Activated T-cell treated with anti-CD3 and anti-CD28 coated beads, Interleukin-2, amount 50 U/mL, for 48 hours (primary cell): ENCODE measurements at regions not wholly inside any gene's neighbourhood (a gene's known extent, or its start where the extent isn't known, plus 50 kb on each side); places are given as distances from the start of the nearest gene placed in this dataset.

Experiments
- DNase-seq, 2 experiments: peaks; one replicate each; pipeline ENCODE4 v3.0.0-alpha.2; 2020

- no peak for DNase-seq
These were observed 140.2 kb upstream of the PPP2R2D start for GRCh38 chr10:131760416-131761166.

DNA sequence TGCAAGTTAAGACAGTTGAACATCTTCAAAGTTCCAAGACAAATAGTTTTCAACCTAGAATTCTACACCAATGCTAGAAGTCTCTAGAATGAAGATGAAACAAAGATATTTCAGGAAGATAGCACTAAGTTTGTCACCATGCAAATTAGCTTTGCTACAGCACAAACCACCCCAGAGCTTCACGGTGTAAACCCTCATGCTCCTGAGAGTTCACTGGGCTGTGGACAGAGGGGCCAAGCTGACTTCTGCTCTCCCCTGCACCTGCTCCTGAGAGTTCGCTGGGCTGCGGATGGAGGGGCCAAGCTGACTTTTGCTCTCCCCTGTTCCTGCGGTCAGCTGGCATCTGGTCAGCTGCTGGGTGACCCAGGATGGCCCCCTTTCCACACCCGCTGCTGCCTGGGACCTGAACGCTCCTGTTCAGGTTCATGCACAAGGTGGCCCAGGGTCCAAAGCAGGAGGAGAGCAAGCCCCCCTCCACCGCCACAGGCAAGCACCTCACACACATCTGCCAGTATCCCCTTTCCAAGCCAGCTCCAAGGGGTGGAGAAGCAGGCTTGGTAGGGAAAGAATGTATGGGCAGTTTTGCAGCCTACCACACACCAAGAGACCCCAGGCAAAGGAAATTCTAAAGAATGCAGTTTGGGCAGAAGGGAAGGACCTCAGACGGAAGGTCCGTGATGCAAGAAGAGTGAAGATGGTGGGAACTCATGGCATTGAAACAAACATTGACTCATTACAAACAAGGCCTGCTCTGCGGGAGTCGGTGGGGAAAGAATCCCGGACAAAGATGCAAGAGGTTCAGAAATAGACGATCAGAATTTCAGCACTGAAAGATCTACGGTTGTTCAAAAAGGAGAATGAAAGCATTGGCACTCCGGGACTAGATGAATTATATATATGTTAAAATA, 137.8 kb upstream of the PPP2R2D start:
- DNase-seq, result no peak

GRCh38 chr10:131764929-131765328, 135.9 kb upstream of the PPP2R2D start:
- no peak for DNase-seq

DNA sequence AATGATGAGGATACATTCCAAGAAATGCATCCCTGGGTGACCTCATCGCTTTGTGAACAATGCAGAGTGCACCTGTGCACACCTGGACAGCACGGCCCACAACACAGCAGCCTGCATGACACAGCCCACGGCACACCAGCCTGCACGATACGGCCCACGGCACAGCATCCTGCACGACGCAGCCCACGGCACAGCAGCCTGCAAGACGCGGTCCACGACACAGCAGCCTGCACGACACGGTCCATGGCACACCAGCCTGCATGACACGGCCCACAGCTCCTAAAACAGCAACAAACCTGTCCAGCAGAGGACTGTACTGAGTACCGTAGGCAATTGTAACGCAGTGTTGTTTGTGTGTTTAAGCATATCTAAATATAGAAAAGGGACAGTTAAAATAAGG, 134.7 kb upstream of the PPP2R2D start:
- no peak for DNase-seq

DNA sequence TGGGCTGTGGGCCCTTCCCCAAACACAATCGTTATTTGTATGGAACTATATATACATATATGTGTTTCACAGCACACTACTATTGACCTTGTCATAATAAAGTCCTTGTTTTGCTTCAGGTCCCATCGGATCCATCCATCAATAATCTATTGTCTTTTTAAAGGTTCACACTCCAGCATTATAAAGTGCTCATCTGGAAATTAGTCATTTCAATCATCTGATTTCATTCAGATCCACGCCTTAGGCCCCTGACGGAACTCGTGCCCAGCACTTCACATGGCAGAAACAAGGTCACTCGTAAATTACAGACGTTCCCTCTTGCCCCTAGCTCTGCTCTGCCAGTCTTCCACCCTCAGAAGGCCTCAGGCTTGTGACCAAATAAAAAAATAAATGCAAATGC, 133.1 kb upstream of the PPP2R2D start:
- DNase-seq, result no peak

DNA sequence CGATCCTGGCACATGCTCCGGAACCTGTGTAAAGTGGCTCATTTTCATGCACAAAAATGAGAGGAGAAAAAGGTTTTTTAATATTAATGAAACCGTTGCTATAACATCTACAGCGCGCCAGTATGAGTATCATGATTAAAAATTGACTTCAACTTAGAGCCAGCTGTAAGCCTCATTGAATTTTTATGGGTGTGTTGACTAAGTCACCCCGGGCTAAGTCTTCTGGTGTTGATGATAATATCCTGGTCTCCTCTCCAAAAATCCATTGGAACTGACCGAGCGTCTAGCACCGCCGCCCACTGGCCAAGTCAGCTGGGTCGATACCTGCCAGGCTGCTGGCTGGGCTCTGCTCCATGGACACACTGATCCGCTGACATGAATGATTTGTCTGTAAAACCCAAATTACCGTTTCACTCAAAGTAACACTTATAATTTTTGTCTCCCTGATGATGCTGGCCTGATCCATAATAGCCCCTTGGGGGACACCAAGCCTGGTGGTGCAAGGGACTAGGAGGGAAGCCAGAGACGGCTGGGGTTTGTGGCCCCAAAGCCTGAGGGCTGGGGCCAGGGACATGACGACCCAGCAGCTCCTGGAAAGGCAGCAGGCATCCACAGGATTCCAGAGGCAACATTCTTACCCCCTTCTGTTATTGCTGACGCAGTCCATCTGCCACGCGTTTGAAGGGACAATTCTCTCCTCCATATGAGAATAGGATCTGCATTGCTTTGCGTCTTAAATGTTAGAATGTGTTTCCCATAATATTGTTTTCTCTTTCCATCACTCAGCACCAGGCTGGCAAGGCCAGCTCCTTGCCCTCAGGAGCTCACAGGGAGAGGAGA, 131.0 kb upstream of the PPP2R2D start:
- DNase-seq, result no peak

DNA sequence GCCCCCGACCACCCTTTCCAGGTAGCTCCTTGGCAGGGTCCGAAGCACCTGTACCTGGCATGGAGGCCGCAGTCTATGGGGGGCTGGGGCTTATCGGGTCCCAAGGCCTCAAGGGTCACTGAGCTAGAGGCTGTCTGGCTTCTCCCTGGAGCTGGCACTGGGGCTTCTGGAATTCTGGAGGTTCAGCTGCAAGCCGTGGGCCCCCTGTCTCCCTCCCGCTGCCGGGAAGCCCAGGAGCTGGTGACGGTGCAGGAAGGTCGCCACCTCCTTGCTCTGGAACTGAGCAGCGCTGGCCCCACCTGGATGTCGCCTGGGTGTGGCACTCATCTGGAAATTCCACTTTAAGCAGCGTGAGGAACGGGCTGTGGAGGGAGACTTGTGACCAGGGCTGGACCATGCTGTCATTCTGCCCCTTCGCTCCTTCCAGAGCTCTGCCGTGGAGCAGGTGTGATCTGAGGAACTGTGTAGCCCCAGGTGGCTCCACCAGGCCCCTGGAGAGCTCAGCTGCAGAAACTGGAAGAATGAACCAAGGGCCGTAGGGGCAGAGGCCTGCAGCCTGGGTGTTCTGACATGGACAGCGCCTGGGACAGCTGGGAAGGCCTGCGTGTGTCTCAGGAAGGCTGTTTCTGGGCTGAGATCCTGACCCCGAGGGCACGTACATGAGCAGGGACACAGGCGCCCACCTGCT, 129.7 kb upstream of the PPP2R2D start:
- DNase-seq, result no peak

- DNase-seq, result no peak
These were observed 129.0 kb upstream of the PPP2R2D start for GRCh38 chr10:131771634-131772358.

DNA sequence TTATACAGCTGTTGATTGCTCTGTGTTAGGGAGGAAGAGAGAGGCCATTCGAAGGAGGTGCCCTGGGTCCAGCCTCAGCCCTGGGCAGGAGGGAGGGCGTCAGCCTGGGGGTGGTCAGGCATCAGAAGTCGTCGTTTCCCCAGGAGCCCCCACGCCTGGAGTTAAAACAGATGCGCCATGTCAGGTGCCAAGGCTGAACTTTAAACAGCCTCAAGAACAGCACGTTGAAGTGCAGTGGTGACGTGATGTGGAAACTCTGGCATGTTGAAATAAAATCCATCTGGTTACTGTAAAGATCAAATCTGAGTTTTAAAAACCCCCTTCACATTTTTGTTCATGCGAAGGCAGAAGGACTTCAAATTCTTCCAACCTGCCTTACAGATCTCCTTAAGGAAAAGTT, 128.4 kb upstream of the PPP2R2D start:
- DNase-seq, result no peak

DNA sequence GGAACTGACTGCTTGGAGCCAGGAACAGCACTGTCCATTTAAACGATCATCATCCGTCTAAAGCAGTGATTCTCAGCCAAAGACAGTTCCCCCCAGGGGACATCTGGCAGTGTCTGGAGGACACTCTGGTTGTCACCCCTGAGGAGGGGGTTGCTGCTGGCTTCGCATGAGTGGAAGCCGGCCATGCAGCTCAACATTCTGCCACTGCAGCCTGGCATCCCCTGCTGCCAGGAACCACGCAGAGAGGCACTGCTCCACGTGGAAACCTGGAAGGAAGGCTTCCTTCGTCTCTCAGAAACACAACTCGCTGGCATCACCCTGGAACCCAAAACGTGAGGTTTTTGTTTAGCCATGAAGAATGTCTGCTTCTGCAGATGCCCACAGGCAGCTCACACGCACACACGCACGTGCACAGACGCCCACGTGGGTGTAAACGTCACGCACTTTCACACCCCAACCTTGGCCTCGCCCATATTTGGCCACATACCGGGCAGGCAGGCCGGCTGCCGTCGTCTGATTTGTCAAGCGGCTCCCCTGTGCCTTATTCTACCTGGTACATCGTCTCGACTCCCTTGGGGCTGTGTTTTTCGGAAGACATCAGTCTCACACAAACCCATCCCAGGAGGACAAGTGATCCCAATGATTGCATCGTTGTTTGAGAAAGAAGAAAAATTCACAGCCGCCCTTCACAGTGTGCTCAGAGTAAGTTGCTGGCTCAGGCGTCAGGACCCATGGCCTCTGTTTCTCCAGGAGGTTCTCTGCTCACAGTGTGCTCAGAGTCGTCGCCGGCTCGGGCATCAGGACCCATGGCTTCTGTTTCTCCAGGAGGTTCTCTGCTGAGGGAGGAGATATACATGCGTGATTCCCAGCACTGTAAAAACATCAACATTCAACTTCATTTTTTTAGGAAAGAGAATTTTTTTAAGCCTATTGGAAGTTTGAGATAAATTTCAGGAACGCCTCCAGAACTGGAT, 127.2 kb upstream of the PPP2R2D start:
- DNase-seq, result no peak

DNA sequence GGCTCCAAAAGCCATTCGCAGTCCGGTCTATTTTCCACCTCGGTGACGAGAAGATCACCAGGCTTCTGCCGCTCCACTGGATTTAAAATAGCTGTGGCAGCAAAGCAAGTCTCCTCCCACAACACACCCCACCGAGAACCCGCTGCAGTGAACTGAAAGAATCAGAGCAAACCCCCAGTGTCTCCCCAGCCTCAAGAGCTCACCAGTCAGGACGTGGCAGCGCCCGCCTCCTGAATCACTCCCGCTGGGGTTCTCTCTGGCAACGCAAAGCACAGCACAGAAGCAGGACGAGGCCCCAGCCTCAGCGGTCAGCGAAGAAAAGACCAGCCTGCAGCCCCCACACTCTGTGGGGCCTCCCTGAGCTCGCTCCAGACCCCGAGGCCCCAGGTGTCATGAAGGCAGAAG, 126.1 kb upstream of the PPP2R2D start:
- no peak for DNase-seq

DNA sequence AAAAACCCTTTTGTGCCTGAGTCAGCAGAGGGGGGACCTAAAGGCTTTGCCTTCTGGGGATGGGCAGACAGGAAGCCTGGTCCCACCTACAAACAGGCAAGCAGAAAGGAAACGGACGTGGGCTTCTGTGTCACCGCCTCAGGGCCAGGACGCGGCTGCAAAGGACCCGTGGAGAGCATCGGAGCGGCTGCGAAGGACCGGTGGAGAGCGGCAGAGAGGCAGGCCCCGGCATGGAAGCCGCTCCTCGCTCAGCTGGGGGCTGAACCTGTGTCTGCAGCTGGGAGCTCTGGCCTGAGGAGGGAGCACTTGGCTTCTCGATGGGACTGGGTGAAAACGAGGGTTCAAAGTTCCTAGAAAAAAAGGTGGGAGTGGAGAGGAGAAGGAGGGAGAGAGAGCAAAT, 125.4 kb upstream of the PPP2R2D start:
- no peak for DNase-seq

GRCh38 chr10:131775833-131776232, 125.0 kb upstream of the PPP2R2D start:
- no peak for DNase-seq

DNA sequence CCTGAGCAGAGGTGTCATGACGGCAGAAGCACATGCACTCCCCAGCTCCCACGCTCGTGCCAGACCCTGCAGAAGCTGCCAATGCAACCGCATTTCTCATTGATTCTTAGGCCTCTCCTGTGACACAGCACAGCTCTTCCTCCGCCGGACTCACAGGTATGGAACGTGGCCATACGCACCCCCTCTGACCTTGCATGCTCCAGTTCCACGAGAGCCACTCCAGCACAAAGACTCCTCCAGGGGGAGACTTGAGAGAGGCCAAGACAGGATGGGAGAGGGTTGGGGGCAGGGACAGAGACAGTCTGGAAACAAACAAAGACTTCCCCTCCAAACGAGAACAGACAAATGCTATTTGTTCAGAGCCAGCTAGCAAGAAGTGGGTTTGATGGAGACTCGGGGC, 124.3 kb upstream of the PPP2R2D start:
- no peak for DNase-seq

- no peak for DNase-seq
These were observed 123.6 kb upstream of the PPP2R2D start for GRCh38 chr10:131777162-131777561.

GRCh38 chr10:131777921-131778320, 122.9 kb upstream of the PPP2R2D start:
- no peak for DNase-seq

DNA sequence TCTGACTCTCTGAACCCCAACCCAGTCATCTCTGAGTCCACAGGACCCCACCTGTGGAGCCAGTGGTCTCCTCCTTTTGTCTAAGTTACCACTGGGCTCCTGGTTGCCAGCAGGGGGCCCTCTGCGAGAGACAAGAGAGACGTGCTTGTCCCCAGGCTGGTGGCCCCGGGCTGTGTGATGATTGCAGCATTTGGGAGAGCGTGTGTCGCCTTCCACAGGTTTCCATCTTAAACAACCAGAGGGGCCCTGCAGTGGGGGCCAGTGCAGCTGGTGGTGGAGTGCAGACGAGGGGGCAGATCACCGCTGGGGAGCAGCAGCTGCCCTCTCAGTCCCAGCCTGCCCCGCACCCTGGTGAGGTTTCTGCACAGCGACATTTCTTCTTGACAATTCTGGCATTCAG, 122.4 kb upstream of the PPP2R2D start:
- DNase-seq, result no peak

DNA sequence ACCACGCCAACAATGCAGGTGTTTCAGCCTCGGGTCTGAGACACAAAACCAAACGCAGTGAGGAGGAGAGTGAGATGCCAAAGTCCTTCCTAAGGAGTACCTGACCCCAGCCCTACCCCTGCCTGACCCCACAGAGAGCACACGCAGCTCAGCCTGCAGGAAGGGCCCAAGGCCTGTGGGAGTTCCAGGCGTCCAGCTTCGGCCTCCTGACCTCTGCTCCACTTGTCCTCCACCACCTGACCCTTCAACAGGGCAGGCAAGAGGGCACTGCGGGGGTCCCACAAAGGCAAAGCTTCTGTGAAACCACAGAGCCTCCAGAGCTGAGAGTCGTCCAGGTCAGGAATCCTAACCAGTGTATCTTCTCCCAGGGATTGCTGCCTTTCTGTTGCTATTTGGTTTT, 122.0 kb upstream of the PPP2R2D start:
- DNase-seq, result no peak

GRCh38 chr10:131779661-131780394, 121.0 kb upstream of the PPP2R2D start:
- DNase-seq, result no peak

DNA sequence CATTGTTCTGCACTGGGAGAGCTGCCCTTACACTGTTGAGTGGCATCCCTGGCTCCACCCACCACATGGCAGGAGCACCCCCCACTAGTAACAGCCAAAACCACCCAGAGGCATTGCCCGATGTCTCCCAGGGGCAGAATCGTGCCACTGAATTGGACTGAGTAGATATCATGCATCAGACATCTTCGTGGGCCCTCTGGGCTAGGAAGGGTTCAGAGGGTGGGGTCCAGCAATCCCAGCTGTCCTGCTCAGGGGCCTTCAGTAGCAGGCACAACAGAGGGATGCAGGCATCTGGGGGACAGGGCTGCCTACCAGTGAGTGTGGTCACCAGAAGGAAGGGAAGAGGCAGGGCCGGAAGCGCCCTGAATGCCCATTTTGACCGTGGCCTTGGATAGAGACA, 119.7 kb upstream of the PPP2R2D start:
- DNase-seq, result no peak
